CD4-positive, alpha-beta T cell (primary cell): ENCODE measurements at regions not wholly inside any gene's neighbourhood (a gene's known extent, or its start where the extent isn't known, plus 50 kb on each side); places are given as distances from the start of the nearest gene placed in this dataset.

ENCODE experiments used
- ATAC-seq: fragments of 200-7000 bp; cut with Tn5 transposase; one replicate; pipeline ENCODE4 v1.10.0; 2022; ENCODE audit warnings: mild to moderate bottlenecking; ENCODE audit not compliant: poor library complexity
- CTCF ChIA-PET: fragments of 350-600 bp; sonication (Branson Sonifier 250); formaldehyde crosslinking; loops from one replicate; lab custom pipeline; 2021; ENCODE audit warnings: antibody characterized with exemption, inconsistent platforms; lab: Charles Lee
- POLR2A ChIA-PET: fragments of 350-600 bp; sonication (Branson Sonifier 250); formaldehyde crosslinking; loops from one replicate; lab custom pipeline; 2021; ENCODE audit warnings: antibody characterized with exemption, inconsistent platforms; lab: Charles Lee
- DNase-seq, 14 experiments: peaks; one replicate each; pipeline ENCODE4 v3.0.0-alpha.2; 2013 to 2020; ENCODE audit warnings: mixed read lengths in 2 of 14
- H3K27ac ChIP-seq, 2 donors: one replicate each; pipeline versions ENCODE4 v1.5.1 to v1.7.0; 2013; ENCODE audit warnings: low read length in 2 of 2, low read depth in 1 of 2, mild to moderate bottlenecking in 1 of 2
- H3K27me3 ChIP-seq, 2 experiments: 1 replicate in 1 of 2; 2 replicates in 1 of 2; pipeline versions ENCODE4 v1.6.1 to v1.7.0; 2013; ENCODE audit warnings: low read length in 2 of 2, control low read depth in 1 of 2, mild to moderate bottlenecking in 1 of 2, moderate library complexity in 1 of 2; ENCODE audit not compliant: insufficient read depth in 2 of 2, control insufficient read depth in 1 of 2
- H3K36me3 ChIP-seq: one replicate; pipeline ENCODE4 v1.6.1; 2013; ENCODE audit warnings: low read length, control low read depth; ENCODE audit not compliant: insufficient read depth
- H3K4me1 ChIP-seq: one replicate; pipeline ENCODE4 v1.6.1; 2013; ENCODE audit warnings: low read length, control low read depth; ENCODE audit not compliant: insufficient read depth
- H3K4me3 ChIP-seq: one replicate; pipeline ENCODE4 v1.5.1; 2013; ENCODE audit warnings: mild to moderate bottlenecking, low read length, moderate library complexity
- H3K9me3 ChIP-seq, 2 experiments: 1 replicate in 1 of 2; 2 replicates in 1 of 2; pipeline versions ENCODE4 v1.6.1 to v1.7.0; 2013; ENCODE audit warnings: low read length in 2 of 2, mild to moderate bottlenecking in 2 of 2, control low read depth in 1 of 2, moderate library complexity in 1 of 2; ENCODE audit not compliant: control insufficient read depth in 1 of 2, insufficient read depth in 1 of 2
- H3K27ac Mint-ChIP-seq: one replicate; pipeline ENCODE4 v1.8.0; 2020; ENCODE audit warnings: mixed read lengths
- H3K27me3 Mint-ChIP-seq: one replicate; pipeline ENCODE4 v1.8.0; 2021; ENCODE audit warnings: mixed read lengths
- H3K36me3 Mint-ChIP-seq: one replicate; pipeline ENCODE4 v1.8.0; 2021; ENCODE audit warnings: low read depth, mixed read lengths
- H3K4me1 Mint-ChIP-seq: one replicate; pipeline ENCODE4 v1.8.0; 2021; ENCODE audit warnings: low read depth, mixed read lengths
- H3K4me3 Mint-ChIP-seq: one replicate; pipeline ENCODE4 v1.8.0; 2020; ENCODE audit warnings: mild to moderate bottlenecking, mixed read lengths
- H3K9me3 Mint-ChIP-seq: one replicate; pipeline ENCODE4 v1.8.0; 2020; ENCODE audit warnings: mixed read lengths
- CTCF ChIP-seq: fragments of 200-600 bp; IDR thresholded peaks from one replicate; pipeline ENCODE4 v1.8.0; 2022; ENCODE audit warnings: antibody characterized with exemption, mild to moderate bottlenecking
- intact Hi-C, 2 experiments: fragments of 100-400 bp; cut with DNase I in 1 of 2; cut with micrococcal nuclease in 1 of 2; formaldehyde crosslinking; loops; one replicate each; pipeline versions ENCODE4 v1.15.1 to v1.9.0; 2023 to 2025; cut with DNase I, micrococcal nuclease

- H3K4me3 Mint-ChIP-seq = no peak overlapping the region
- peaks cover 13% of the 10 kb centered on the region for H3K4me1 Mint-ChIP-seq
- H3K36me3 ChIP-seq = no peaks in the 10 kb centered on the region
- H3K4me1 ChIP-seq = no peaks in the 10 kb centered on the region
- H3K27ac ChIP-seq = no peak overlapping the region
- no peaks in the 10 kb centered on the region for H3K9me3 Mint-ChIP-seq
- H3K27me3 Mint-ChIP-seq = no peaks in the 10 kb centered on the region
- no peaks in the 10 kb centered on the region for H3K27me3 ChIP-seq
- DNase-seq = no peak
- POLR2A ChIA-PET = no interaction called here
- peaks cover 0 to 6% of the 10 kb centered on the region in 2 experiments for H3K9me3 ChIP-seq
- H3K27ac Mint-ChIP-seq = no peak overlapping the region
- H3K4me3 ChIP-seq = no peak overlapping the region
- intact Hi-C loops = no loop called here
- CTCF ChIA-PET = no interaction called here
- H3K36me3 Mint-ChIP-seq = peaks cover 9% of the 10 kb centered on the region
- no peak for TF ChIP-seq CTCF
- ATAC-seq = no peak
Observed at GRCh38 chr9:31232485-31232884, 1152.0 kb upstream of the ACO1 start.

GRCh38 chr9:31236344-31236743 is 1148.1 kb upstream of the ACO1 start:
- ATAC-seq (no peak), DNase-seq (no peak)
- no peak for TF ChIP-seq CTCF
- no peak overlapping the region for H3K4me3 Mint-ChIP-seq
- H3K36me3 Mint-ChIP-seq = no peaks in the 10 kb centered on the region
- Histone ChIP-seq H3K36me3 (no peaks in the 10 kb centered on the region), H3K4me3 (no peak overlapping the region), H3K9me3 (no peaks in the 10 kb centered on the region), H3K27ac (no peak overlapping the region), H3K4me1 (no peaks in the 10 kb centered on the region), H3K27me3 (no peaks in the 10 kb centered on the region)
- no peaks in the 10 kb centered on the region for H3K9me3 Mint-ChIP-seq
- intact Hi-C loops = loop anchor here in 1 of 2 experiments (5.0 kb wide), 1 partner anchor 41 kb away; no protein-coding TSS in a partner anchor
- ChIA-PET POLR2A (no interaction called here), CTCF (no interaction called here)
- peaks cover 22% of the 10 kb centered on the region for H3K4me1 Mint-ChIP-seq
- H3K27ac Mint-ChIP-seq = no peak overlapping the region
- no peaks in the 10 kb centered on the region for H3K27me3 Mint-ChIP-seq

GRCh38 chr9:31243386-31243785 is 1141.1 kb upstream of the ACO1 start:
- Mint-ChIP-seq H3K27ac (no peak overlapping the region), H3K4me1 (peaks cover under 1% of the 10 kb centered on the region), H3K36me3 (no peaks in the 10 kb centered on the region), H3K4me3 (no peak overlapping the region), H3K27me3 (no peaks in the 10 kb centered on the region), H3K9me3 (no peaks in the 10 kb centered on the region)
- CTCF ChIA-PET = no interaction called here
- no peak overlapping the region for H3K4me3 ChIP-seq
- intact Hi-C loops = no loop called here
- no peak for TF ChIP-seq CTCF
- no peaks in the 10 kb centered on the region for H3K9me3 ChIP-seq
- no peak overlapping the region for H3K27ac ChIP-seq
- ATAC-seq = no peak
- no peaks in the 10 kb centered on the region for H3K4me1 ChIP-seq
- H3K27me3 ChIP-seq = no peaks in the 10 kb centered on the region
- POLR2A ChIA-PET = no interaction called here
- no peaks in the 10 kb centered on the region for H3K36me3 ChIP-seq
- no peak for DNase-seq
